ENCODE measurements at regions not wholly inside any gene's neighbourhood (a gene's known extent, or its start where the extent isn't known, plus 50 kb on each side); places are given as distances from the start of the nearest gene placed in this dataset.

DNA sequence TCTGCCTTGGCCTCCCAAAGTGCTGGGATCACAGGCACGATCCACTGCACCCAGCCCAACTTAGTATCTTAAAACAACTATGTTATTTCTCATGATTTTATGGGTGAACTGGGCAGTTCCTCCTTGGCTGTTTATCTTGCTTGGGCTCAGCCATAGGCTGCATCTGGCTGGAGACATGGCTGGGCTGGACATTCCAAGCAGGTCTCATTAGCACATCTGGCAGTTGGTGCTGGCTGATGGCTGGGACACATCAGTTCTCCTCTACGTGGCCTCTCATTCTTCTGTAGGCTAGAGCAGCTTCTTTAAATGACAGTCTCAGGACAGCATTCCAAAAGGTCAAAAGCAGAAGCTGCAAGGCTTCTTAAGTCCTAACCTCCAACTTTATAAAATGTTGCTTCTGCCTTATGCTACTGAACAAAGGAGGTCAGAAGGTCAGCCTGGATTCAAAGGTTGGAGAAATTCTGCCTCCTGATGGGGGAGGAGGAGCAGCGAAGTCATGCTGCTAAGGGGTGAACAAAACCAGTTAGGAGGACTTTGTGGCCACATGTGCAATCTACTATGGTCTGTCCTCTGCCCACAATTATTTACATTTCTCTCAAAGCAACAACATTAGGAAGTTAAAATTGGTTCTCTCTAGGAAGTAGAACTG, 144.0 kb downstream of the AQP9 start (continued):
- no peak for TF ChIP-seq SOX6 (IDR thresholded peaks at IDR 0.05)
- peak; percentile 81 for TF ChIP-seq SOX6 (CRISPR knock-in tag; IDR thresholded peaks at IDR 0.05)
- TF ChIP-seq IRF2 (CRISPR knock-in tag; IDR thresholded peaks at IDR 0.05), result no peak
- TF ChIP-seq ZNF30 (CRISPR knock-in tag; IDR thresholded peaks at IDR 0.05), result no peak
- 0 out of 2 replicates have a peak, but pooled peaks have one; percentile 34 for TF ChIP-seq PITX1 (CRISPR knock-in tag; IDR thresholded peaks at IDR 0.05)
- TF ChIP-seq, protein P1, sequence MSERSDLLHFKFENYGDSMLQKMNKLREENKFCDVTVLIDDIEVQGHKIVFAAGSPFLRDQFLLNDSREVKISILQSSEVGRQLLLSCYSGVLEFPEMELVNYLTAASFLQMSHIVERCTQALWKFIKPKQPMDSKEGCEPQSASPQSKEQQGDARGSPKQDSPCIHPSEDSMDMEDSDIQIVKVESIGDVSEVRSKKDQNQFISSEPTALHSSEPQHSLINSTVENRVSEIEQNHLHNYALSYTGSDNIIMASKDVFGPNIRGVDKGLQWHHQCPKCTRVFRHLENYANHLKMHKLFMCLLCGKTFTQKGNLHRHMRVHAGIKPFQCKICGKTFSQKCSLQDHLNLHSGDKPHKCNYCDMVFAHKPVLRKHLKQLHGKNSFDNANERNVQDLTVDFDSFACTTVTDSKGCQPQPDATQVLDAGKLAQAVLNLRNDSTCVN (CRISPR knock-in tag; IDR thresholded peaks at IDR 0.05; ENCODE audit: borderline replicate concordance), result no peak
- TF ChIP-seq FOXA3 (CRISPR knock-in tag; IDR thresholded peaks at IDR 0.05), result peak; percentile 55; the same call in 1 of the 2 replicates
- peak; percentile 60 for TF ChIP-seq RXRB (CRISPR knock-in tag; IDR thresholded peaks at IDR 0.05; ENCODE audit: borderline replicate concordance)
- TF ChIP-seq, protein P2, sequence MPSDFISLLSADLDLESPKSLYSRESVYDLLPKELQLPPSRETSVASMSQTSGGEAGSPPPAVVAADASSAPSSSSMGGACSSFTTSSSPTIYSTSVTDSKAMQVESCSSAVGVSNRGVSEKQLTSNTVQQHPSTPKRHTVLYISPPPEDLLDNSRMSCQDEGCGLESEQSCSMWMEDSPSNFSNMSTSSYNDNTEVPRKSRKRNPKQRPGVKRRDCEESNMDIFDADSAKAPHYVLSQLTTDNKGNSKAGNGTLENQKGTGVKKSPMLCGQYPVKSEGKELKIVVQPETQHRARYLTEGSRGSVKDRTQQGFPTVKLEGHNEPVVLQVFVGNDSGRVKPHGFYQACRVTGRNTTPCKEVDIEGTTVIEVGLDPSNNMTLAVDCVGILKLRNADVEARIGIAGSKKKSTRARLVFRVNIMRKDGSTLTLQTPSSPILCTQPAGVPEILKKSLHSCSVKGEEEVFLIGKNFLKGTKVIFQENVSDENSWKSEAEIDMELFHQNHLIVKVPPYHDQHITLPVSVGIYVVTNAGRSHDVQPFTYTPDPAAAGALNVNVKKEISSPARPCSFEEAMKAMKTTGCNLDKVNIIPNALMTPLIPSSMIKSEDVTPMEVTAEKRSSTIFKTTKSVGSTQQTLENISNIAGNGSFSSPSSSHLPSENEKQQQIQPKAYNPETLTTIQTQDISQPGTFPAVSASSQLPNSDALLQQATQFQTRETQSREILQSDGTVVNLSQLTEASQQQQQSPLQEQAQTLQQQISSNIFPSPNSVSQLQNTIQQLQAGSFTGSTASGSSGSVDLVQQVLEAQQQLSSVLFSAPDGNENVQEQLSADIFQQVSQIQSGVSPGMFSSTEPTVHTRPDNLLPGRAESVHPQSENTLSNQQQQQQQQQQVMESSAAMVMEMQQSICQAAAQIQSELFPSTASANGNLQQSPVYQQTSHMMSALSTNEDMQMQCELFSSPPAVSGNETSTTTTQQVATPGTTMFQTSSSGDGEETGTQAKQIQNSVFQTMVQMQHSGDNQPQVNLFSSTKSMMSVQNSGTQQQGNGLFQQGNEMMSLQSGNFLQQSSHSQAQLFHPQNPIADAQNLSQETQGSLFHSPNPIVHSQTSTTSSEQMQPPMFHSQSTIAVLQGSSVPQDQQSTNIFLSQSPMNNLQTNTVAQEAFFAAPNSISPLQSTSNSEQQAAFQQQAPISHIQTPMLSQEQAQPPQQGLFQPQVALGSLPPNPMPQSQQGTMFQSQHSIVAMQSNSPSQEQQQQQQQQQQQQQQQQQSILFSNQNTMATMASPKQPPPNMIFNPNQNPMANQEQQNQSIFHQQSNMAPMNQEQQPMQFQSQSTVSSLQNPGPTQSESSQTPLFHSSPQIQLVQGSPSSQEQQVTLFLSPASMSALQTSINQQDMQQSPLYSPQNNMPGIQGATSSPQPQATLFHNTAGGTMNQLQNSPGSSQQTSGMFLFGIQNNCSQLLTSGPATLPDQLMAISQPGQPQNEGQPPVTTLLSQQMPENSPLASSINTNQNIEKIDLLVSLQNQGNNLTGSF (CRISPR knock-in tag; IDR thresholded peaks at IDR 0.05), result no peak
- no peak for TF ChIP-seq ZNF382 (CRISPR knock-in tag; IDR thresholded peaks at IDR 0.05; ENCODE audit: borderline replicate concordance)
- TF ChIP-seq, protein P3, sequence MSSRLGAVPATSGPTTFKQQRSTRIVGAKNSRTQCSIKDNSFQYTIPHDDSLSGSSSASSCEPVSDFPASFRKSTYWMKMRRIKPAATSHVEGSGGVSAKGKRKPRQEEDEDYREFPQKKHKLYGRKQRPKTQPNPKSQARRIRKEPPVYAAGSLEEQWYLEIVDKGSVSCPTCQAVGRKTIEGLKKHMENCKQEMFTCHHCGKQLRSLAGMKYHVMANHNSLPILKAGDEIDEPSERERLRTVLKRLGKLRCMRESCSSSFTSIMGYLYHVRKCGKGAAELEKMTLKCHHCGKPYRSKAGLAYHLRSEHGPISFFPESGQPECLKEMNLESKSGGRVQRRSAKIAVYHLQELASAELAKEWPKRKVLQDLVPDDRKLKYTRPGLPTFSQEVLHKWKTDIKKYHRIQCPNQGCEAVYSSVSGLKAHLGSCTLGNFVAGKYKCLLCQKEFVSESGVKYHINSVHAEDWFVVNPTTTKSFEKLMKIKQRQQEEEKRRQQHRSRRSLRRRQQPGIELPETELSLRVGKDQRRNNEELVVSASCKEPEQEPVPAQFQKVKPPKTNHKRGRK (CRISPR knock-in tag; IDR thresholded peaks at IDR 0.05), result no peak
- 0 out of 2 replicates have a peak, but pooled peaks have one; percentile 40 for TF ChIP-seq PHF21A (CRISPR knock-in tag; IDR thresholded peaks at IDR 0.05)
- TF ChIP-seq, protein P4, sequence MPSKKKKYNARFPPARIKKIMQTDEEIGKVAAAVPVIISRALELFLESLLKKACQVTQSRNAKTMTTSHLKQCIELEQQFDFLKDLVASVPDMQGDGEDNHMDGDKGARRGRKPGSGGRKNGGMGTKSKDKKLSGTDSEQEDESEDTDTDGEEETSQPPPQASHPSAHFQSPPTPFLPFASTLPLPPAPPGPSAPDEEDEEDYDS (CRISPR knock-in tag; IDR thresholded peaks at IDR 0.05), result no peak
- TF ChIP-seq ZNF619 (CRISPR knock-in tag; IDR thresholded peaks at IDR 0.05), result no peak
- no peak for TF ChIP-seq KDM5A (IDR thresholded peaks at IDR 0.05; ENCODE audit: borderline replicate concordance, low read length)
- TF ChIP-seq, protein P5, sequence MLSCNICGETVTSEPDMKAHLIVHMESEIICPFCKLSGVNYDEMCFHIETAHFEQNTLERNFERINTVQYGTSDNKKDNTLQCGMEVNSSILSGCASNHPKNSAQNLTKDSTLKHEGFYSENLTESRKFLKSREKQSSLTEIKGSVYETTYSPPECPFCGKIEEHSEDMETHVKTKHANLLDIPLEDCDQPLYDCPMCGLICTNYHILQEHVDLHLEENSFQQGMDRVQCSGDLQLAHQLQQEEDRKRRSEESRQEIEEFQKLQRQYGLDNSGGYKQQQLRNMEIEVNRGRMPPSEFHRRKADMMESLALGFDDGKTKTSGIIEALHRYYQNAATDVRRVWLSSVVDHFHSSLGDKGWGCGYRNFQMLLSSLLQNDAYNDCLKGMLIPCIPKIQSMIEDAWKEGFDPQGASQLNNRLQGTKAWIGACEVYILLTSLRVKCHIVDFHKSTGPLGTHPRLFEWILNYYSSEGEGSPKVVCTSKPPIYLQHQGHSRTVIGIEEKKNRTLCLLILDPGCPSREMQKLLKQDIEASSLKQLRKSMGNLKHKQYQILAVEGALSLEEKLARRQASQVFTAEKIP (CRISPR knock-in tag; IDR thresholded peaks at IDR 0.05; ENCODE audit: borderline replicate concordance), result no peak
